ENCODE measurements at regions not wholly inside any gene's neighbourhood (a gene's known extent, or its start where the extent isn't known, plus 50 kb on each side); places are given as distances from the start of the nearest gene placed in this dataset.
"Not testable (repeated sequence)": the region's sequence is repeated elsewhere in the genome, so short reads cannot be mapped to it uniquely, and the experiment has no call there.

DNA sequence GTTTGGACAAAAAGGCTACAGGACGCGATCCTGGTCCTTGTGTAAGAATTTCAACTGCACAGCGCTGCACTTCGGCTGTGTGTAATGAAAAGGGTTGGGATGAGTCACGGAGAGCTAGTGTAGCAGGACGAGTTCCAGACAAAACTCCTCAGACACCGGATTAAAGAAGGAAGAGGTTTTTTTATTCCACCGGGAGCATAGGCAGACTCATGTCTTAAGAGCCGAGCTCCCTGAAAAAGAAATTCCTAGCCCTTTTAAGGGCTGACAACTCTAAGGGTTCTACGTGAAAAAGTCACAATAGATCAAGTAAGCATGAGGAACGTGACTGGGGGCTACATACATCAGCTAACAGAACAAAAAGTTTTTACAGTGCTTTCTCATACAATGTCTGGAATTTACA, 54.8 kb upstream of the FAM90A1 start:
- not testable (repeated sequence) for DNase-seq

DNA sequence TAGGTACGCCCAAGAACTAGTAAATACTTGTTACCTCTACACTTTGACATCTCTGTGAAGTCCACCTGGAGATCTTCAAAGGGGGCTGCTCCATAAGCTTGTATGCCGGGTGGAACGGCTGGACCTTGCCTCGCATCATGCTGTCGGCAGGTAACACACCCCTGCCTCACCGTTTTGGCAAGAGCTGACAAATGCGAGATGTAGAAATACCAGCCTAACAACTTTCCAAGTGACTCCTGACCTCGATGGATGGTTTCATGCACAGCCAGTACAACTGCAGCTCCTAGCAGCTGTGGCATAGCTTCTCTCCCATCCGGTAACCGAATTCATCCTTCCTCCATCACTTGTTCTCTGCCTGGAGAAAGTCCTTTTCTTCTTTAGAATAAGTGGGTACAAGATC, 58.3 kb upstream of the FAM90A1 start:
- DNase-seq: not testable (repeated sequence)

DNA sequence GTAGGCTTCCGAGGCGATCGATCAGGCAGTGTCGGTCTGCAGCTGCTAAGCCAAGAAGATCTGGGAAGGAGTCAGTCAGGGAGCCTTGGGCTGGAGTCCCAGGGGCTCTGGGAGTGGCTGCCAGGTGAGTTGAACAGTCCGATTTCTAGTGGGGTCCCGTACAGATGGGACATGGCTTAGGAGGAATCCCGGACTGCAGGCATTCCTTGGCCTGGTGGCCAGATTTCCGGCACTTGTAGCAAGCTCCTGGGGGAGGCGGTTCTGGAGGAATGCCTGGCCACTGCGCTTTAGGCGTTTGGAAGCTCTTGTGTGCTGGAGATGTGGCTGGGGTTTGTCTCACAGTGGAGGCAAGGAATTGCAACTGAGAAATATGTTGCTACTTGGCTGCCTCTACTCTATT, 64.3 kb upstream of the FAM90A1 start:
- DNase-seq: not testable (repeated sequence)

DNA sequence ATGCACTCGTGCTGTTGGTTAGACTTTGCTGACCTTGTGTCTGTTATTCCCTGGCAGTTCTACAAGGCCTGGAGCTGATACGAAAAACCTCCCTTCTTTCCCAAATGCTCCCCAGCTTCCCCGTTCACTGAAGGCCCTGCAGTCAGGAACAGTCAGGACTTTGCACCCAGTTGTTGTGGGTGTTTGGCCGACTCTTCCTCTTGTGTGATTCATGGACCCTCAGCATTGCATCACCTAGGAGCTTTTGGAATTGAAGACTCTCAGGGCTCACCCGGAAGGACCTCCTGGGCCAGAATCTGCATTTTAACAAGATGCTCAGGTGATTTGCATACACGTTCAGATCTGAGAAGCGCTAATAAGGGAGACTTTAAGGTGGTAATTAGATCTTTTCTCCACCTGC, 67.2 kb upstream of the FAM90A1 start:
- peak; percentile 7 for DNase-seq

DNA sequence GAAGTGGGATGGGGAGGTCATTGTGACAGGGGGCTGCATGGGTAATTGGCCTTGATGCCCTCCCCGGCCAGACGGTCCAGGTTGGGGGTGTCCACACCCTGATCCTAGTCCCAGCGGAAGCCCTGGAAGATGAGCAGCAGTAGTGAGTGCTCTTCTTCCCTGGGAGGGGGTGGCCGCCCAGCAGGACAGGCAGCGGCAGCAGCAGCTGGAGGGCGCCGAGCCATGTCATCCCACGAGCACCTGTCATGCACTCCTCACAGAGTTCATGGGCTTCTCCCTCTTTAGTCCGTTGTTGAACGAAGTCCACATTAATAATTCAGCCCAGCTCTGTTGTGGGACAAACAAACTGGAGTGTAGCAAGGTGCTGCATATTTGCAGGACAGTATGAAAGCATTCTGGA, 81.2 kb upstream of the FAM90A1 start:
- DNase-seq: not testable (repeated sequence)

DNA sequence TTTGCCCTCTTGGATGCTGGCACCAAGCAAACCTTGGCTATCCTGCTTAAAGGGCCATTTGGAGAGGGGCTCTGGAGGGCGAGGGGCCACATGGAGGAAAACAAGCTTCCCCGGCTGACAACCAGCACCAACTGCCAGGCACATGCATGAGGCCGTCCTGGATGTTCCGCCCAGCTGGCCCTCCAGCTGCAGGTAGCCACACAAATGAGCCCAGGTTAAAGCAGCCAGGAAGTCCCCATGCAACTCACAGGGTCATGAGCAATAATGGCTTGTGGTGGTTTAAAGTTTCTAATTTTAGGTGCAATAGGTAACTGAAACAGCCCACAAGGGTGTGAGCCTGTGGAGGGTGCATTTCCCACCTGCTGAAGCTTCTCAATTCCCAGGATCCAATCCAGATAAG, 88.6 kb upstream of the FAM90A1 start:
- not testable (repeated sequence) for DNase-seq

DNA sequence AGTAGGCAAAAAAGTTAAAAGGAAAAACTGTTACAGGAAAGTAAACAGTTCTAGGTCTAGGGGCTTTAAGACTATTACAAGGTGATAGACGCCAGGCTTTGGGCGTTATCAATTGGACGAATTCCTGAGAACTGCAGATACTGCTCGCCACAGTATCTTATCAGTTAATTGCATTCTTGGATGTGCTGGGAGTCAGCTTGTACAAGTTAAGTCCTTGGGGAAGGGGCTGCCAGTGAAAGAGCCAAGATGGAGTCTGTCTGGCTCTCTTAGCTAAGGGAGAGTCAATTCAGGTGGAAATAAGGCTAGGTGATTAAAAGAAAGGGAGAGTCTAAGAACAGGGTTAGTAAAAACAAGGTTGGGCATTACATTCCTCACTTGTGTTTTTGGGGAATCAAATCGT, 90.3 kb upstream of the FAM90A1 start:
- DNase-seq: not testable (repeated sequence)

DNA sequence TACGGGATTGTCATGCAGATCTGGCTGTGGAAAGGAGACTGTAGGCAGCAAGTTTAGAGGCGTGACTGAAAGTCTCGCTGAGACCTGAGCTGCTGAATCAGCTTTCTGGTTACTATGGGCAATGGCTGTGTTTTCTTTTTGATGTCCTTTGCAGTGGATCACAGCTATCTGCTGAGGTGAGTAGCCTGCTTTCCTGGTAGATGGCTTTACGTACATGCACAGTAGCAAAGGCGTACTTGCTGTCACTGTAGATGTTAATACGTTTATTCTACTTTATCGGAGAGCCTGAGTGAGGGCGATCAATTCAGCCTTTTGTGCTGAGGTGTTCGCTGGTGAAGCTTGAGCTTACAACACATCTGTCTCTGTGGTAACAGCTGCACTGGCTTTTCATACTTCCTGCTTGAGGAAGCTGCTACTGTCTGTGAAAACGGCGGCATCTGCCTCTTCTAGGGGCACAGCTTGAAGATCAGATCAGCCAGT, 92.9 kb upstream of the FAM90A1 start:
- peak; percentile 5 for DNase-seq

DNA sequence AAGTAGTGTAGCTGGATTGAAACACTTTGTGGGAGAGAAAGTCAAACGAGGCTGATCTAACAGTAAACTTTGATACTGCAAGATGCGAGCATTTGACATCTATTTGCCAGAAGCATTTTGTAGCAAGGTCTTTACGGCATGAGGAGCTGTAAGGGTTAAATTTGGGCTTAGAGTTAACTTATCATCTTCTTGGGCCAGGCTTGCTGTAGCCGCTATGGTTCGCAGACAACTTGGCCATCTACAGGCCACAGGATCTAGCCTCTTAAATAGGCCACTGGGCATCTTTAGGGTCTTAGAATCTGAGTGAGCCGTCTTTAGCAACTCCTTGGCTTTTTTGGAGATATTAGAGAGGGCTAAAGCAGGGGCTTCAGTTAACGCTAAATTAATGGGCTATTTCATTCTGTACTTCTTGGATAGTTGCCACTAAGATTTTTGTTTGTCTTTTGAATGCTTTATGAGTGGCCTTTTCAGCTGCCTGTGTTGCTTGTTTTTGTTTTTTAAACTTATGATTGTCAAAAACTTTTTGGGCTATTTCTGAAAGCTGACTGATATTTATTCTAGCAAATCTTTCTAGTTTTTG, 93.5 kb upstream of the FAM90A1 start:
- not testable (repeated sequence) for DNase-seq

DNA sequence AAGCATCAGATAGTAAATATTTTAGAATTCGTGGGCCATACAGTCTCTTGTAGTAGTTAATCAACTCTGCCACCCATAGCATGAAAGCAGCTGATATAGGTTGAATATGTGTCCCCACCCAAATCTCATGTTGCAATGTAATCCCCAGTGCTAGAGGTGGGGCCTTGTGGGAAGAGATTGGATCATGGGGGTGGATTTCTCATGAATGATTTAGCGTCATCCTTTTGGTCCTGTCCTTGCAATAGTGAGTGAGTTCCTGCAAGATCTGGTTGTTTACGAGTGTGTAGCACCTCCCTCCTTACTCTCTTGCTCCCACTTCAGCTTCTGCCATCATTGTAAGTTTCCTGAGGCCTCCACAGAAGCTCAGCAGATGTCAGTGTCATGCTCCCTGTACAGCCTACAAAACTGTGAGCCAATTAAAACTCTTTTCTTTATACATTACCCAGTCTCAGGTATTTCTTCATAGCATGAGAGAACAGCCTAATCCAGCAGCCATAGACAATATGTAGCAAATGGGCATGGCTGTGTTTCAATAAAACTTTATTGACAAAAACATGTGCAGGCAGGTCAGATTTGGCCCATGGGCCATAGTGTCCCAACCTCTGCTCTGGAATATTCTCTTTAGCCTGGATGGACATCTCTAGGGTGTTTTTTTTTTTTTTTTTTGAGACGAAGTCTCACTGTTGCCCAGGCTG, 97.9 kb upstream of the FAM90A1 start:
- not testable (repeated sequence) for DNase-seq

DNA sequence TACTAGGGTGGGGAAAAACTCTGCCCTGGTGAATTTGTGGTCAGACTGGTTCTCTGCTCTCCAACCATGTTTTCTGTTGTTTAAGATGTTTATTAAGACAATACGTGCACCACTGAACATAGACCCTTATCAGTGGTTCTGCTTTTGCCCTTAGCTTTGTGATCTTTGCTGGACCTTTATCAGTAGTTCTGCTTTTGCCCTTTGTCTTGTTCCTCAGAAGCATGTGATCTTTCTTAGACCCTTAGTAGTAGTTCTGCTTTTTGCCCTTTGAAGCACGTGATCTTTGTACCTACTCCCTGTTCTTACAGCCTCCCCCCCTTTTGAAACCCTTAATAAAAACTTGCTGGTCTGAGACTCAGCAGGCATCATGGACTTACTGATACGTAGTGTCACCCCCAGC, 101.4 kb upstream of the FAM90A1 start:
- peak; percentile 14 for DNase-seq

DNA sequence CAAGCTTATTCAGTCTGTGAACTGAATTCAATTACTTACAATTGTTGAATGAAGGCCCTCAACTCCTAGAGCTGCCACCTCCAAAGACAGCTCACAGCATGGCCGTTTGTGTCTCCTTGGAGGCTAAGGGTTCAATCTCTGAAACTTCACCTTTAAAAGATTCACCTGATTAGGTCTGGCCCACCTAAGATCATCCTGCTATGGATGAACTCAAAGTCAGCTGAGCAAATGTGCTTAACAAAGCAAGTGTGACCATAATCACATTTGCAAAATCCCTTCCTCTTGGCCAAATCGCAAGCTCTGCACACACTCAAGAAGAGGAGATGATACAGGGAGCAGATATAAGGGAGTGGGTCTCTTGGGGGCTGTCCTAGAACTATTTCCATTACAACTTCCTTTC, 105.0 kb upstream of the FAM90A1 start:
- DNase-seq: not testable (repeated sequence)

DNA sequence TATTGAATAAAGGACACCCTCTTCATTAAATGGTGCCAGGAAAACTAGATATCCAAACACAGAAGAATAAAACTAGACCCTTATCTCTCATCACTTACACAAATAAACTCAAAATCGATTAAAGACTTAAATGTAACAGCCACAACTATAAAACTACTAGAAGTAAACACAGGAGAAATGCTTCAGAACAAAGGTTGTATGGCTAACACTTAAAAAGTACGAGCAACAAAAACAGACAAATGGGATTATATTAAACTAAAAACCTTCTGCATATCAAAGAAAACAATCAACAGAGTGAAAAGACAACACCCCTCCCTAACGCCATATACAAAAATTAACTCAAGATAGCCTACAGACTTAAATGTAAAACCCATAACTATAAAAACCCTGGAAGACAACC, 104.7 kb upstream of the CLEC6A start:
- not testable (repeated sequence) for DNase-seq

DNA sequence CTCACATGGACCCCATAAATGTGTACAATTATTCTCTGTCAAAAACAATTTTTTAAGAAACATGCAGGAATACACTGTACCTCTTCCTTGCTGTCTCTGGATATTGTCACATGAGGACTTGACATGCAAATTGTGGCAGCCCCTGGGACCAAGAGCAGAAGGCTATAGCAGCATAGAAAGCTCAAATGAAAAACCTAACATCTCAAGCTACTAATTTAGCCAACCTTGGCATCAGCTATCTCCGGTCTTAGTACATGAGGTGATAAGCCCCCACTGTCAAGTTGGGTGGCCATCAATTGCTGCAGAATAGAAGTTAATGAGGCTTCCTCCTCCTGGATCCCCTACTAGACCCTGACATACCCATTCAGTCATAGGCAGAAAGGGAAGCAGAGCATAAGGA, 101.0 kb upstream of the CLEC6A start:
- not testable (repeated sequence) for DNase-seq

DNA sequence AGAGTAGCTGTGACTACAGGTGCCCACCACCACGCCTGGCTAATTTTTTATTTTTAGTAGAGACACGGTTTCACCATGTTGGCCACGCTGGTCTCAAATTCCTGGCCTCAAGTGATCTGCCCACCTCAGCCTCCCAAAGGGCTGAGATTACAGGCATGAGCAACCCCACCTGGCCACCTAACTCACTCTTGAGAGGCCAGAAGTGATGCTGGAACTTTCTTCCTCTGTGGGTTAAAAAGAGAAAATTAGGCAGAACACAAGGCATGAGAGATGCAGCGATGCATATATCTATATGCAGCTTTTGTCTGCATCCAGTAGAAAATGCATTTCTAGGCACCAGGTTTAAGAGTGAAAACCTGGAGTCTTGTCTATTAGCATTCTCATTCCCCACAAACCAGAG, 100.2 kb upstream of the CLEC6A start:
- not testable (repeated sequence) for DNase-seq

DNA sequence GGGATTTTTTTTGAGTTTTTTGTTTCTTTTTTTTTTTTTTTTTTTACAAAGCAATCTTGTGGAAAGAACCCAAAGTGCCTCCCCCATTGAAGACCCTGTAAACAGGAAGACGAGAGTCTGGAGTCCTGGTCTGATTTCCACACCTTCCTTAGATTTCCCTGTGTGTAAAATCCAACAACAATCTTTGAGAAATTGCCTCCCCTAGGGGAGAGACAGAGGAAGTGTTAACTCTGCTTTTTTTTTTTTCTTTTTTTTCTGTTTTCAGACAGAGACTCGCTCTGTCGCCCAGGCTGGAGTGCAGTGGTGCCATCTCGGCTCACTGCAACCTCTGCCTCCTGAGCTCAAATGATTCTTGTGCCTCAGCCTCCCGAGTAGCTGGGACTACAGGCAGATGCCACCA, 82.0 kb upstream of the CLEC6A start:
- peak; percentile 9 for DNase-seq

DNA sequence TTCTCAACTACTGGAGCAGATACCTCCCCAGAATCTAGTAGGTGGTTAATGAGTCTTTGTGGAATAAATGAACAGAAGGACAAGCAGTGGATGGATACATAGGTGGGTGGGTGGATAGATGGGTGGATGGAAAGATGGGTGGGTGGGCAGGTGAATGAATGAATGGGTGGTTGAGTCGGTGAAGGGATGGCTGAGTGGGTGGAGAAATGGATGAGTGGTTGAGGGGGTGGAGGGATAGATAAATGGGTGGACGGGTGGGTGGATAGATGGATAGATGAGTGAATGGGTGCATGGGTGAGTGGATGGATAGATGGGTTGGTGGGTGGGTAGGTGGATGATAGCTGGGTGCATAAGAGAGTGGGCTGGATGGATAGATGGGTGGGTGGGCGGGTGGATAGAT, 80.6 kb upstream of the CLEC6A start:
- not testable (repeated sequence) for DNase-seq

DNA sequence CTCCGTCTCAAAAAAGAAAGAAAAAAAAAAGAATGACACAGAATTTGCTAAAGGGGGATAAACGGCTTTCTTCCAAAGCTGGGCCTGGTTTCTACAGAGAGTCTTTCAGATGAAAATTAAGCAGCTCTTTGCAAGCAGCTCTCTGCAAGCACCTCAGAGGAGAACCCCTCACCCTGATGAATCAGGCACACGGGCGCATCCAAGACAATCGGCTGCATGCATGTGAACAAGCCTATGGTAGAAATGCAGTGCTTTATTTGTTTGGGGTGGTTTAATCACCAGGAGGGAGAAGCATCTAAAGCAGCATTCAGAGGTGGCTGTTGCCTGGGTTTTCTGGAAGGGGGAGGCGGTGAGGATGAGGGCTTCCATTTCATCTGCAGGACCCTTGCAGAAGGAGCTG, 78.0 kb upstream of the CLEC6A start:
- DNase-seq: not testable (repeated sequence)

DNA sequence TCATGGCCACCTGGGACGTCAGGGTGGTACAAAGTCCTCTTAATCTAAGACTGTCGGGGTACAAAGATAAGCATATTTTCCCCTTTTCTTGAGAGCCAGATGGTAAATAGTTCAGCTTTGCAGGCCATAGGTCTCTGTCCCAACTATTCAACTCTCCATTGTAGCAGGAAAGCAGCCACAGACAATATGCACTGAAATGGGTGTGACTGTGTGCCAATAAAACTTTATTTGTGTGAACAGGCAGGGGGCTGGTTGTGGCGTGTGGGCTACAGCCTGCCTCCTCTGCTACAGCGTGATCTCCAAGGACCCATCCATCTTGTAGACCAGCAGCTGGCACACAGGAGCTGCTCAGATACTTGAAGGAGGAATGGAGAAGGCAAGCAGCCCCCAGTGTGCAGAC, 73.2 kb upstream of the CLEC6A start:
- DNase-seq: not testable (repeated sequence)

DNA sequence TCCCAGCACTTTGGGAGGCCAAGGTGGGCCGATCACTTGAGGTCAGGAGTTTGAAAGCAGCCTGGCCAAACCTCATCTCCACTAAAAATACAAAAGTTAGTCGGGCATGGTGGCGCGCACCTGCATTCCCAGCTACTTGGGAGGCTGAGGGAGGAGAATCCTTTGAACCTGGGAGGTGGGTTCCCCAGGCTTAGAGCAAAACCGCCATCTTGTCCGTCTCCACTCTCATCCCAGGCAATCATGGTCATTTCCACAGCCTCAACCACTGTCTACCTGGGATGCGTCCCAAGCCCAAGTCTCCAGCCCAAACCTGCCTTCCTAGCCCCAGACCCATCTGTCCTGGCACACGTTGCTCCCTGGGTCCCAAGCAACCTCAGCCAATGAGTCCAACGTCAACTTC, 71.1 kb upstream of the CLEC6A start:
- not testable (repeated sequence) for DNase-seq

DNA sequence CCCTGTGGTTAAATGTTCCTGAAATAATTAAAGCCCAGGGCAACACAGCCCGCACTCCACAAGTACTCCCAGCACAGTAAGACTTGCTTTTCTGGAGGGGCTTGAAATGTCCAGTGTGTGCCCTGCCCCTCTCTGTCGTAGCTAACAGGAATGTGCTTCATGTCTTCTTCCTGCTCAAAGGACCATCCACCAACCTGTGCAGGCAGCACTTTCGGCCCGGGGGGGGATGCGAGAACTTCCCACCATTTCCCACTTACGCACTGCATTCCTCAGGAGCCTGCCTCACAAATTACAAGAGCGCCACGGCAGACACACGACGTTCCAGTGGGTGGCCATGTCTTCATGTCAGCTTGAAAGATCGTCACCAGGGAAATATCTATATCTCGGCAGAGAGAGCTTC, 70.3 kb upstream of the CLEC6A start:
- not testable (repeated sequence) for DNase-seq

DNA sequence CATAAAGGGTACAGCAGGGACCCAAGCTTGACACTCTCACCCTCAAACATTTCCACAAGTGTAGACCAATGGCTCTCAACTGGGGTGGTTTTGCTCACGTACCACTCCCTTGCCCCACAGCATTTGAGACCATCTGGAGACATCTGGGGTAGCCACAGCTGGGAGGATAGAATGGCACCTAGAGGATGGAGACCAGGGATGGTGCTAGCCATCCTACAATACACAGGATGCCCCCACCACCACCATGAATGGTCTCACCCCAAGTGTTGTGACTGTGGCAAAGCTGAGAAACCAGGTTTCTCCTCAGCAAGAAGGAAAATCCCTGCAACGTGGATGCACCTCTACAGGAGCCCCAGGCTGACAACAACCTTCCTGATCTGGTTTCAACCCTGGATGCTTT, 69.1 kb upstream of the CLEC6A start:
- not testable (repeated sequence) for DNase-seq

DNA sequence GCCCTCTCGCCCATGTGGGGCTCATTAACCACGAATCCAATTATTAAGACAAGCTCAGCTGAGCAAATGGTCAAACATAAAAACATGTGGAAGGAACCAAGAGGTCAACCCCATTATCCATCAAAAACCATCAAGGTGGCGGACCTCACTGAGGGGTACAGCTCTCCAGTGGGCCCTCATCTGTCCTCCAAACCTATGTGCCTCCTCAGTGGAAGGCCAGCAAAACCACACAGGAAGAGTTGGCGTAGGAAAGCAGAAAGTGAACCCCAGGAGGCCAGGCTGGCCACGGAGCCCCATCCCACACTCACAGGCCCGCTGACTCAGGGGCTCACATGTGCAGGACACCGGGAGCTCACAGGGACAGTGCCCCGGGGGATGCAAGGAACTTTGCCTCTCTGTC, 66.5 kb upstream of the CLEC6A start:
- DNase-seq: not testable (repeated sequence)

DNA sequence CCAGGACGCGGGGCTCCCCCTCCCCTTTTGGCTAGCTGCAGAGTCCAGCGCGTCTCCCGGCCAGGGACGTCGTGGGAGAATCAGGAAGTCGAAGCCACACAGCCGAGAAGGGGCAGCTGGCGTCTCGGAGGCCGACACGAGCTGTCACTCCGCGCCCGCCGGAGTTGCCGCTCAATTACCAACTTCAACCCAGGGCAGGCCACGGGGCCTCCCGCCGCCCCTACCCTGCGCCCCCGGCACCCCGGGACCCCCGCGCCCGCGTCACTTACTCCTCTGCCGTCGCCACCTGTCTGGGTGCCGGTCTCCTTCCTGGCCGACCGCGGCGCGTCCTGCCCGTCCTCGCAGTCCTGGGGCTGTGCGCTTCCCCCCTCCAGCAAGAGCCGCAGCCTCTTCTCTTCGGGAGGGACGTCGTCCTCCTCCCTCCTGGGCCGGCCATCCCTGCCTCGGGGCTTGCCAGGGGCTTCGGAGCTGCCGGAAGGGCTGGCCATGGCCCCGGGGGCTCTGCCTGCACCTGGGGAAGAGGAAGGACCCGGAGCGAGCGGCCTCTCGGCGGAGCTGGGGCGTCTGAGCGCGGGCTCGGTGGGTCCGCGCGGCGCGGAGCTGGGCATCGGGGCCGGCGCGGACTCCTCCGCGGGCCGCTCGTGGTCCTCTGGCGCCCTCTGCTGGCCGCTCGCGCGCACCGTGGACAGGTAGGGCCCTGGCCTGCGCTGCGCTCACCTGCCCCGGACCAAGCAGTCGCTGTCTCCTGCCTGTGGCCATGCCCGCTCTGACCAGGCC, 65.6 kb upstream of the CLEC6A start:
- DNase-seq: peak; percentile 75
